GM12891 (cell line): ENCODE measurements at regions not wholly inside any gene's neighbourhood (a gene's known extent, or its start where the extent isn't known, plus 50 kb on each side); places are given as distances from the start of the nearest gene placed in this dataset.

ENCODE experiments used
- PAX5 ChIP-seq: IDR thresholded peaks from 2 replicates; pipeline ENCODE4 v1.6.1; 2011; ENCODE audit warnings: low read length, moderate library complexity, mild to moderate bottlenecking; ENCODE audit not compliant: insufficient read depth, severe bottlenecking
- POLR2AphosphoS5 ChIP-seq: IDR thresholded peaks from 2 replicates; pipeline ENCODE4 v1.6.1; 2011; ENCODE audit warnings: low read depth, low read length, control low read depth

DNA sequence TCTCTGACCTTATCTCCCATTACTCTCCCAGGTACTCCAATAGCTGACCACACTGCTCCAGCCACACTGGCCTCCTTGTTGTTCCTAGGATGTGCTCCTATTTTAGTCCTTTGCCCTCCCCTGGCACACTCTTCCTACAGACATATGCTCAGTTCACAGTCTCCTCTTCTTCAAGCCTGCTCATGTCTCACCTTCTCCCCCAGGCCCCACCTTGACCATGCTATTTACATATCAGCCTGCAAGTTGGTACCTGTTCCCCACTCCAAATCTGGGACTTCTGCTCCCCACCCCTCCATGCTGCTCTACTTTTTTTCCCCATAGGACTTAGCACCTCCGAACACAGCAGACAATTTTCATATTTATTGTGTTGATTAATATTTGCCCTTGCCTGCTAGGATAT is 84.9 kb upstream of the BCL6 start:
- TF ChIP-seq POLR2AphosphoS5 (no peak), PAX5 (no peak)
